A673 (cell line): ENCODE measurements at regions not wholly inside any gene's neighbourhood (a gene's known extent, or its start where the extent isn't known, plus 50 kb on each side); places are given as distances from the start of the nearest gene placed in this dataset.

Experiments used
- EZH2 ChIP-seq: fragments of 200-600 bp; sonication (generic); IDR thresholded peaks from 2 replicates; pipeline ENCODE4 v1.6.1; 2017; ENCODE audit warnings: borderline replicate concordance, low read depth, mild to moderate bottlenecking, mixed read lengths, antibody characterized with exemption, low read length; ENCODE audit not compliant: poor library complexity, severe bottlenecking
- TF ChIP-seq, protein P1 (sequence below): fragments of 300-800, 200-600 bp; sonication (generic); conservative IDR thresholded peaks from 2 replicates; pipeline ENCODE4 v1.5.1; 2017; ENCODE audit warnings: low read depth, mild to moderate bottlenecking, antibody characterized with exemption, low read length, moderate library complexity, mixed read lengths

DNA sequence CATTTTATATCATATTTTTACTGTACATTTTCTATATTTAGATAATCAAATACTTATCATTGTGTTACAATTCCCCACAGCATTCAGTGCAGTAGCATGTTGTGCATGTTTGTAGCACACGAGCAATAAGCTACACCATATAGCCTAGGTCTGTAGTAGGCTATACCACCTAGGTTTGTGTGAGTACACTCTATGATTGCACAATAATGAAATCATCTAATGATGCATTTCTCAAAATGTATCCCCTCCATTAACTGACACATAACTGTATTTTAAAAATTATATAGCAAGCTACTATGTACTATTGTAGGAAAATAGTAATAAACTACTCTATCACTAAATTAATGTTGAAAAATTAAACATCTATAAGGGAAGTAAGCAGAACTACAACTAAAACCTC, 518.4 kb upstream of the PABPC4L start:
- TF ChIP-seq, protein P1, sequence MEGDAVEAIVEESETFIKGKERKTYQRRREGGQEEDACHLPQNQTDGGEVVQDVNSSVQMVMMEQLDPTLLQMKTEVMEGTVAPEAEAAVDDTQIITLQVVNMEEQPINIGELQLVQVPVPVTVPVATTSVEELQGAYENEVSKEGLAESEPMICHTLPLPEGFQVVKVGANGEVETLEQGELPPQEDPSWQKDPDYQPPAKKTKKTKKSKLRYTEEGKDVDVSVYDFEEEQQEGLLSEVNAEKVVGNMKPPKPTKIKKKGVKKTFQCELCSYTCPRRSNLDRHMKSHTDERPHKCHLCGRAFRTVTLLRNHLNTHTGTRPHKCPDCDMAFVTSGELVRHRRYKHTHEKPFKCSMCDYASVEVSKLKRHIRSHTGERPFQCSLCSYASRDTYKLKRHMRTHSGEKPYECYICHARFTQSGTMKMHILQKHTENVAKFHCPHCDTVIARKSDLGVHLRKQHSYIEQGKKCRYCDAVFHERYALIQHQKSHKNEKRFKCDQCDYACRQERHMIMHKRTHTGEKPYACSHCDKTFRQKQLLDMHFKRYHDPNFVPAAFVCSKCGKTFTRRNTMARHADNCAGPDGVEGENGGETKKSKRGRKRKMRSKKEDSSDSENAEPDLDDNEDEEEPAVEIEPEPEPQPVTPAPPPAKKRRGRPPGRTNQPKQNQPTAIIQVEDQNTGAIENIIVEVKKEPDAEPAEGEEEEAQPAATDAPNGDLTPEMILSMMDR = no peak
- TF ChIP-seq EZH2 = no peak
